Thoracic aorta (tissue), 2 donors: ENCODE measurements at regions not wholly inside any gene's neighbourhood (a gene's known extent, or its start where the extent isn't known, plus 50 kb on each side); places are given as distances from the start of the nearest gene placed in this dataset.

ENCODE experiments used
- ATAC-seq: fragments of 150-250 bp; one replicate; pipeline ENCODE4 v1.8.0; 2017; ENCODE audit warnings: low read depth; ENCODE audit not compliant: insufficient number of reproducible peaks, low FRiP score
- DNase-seq: peaks from one replicate; pipeline ENCODE4 v3.0.0-alpha.2; 2020; ENCODE audit warnings: low spot score
- H3K27ac ChIP-seq, 2 donors: fragments of 200-600 bp; sonication (generic); 1 replicate in 1 of 2; 2 replicates in 1 of 2; pipeline ENCODE4 v1.5.1; 2016; ENCODE audit warnings: mild to moderate bottlenecking in 2 of 2, moderate library complexity in 2 of 2
- H3K27me3 ChIP-seq: fragments of 200-600 bp; sonication (generic); replicated peaks from 2 replicates; pipeline ENCODE4 v1.6.0; 2016; ENCODE audit warnings: mild to moderate bottlenecking; ENCODE audit not compliant: insufficient read depth
- H3K36me3 ChIP-seq: fragments of 200-600 bp; sonication (generic); one replicate; pipeline ENCODE4 v1.5.1; 2016
- H3K4me1 ChIP-seq, 2 donors: fragments of 200-600 bp; sonication (generic); 1 replicate in 1 of 2; 2 replicates in 1 of 2; pipeline versions ENCODE4 v1.5.1 to v1.6.0; 2016; ENCODE audit warnings: low read depth in 2 of 2, mild to moderate bottlenecking in 1 of 2; ENCODE audit not compliant: control insufficient read depth in 1 of 2
- H3K4me3 ChIP-seq: fragments of 200-600 bp; sonication (generic); 2 replicates; pipeline ENCODE4 v1.5.1; 2016; ENCODE audit warnings: mild to moderate bottlenecking
- H3K9me3 ChIP-seq: fragments of 200-600 bp; sonication (generic); 2 replicates; pipeline ENCODE4 v1.5.1; 2016
- CTCF ChIP-seq: fragments of 200-600 bp; sonication (generic); IDR thresholded peaks from one replicate; pipeline ENCODE4 v1.5.1; 2019; ENCODE audit warnings: antibody characterized with exemption

GRCh38 chr3:148229107-148229506 lies 468.6 kb upstream of the AGTR1 start:
- DNase-seq (no peak), ATAC-seq (no peak)
- H3K27me3 ChIP-seq, result no peaks in the 10 kb centered on the region
- no peaks in the 10 kb centered on the region for H3K36me3 ChIP-seq
- H3K4me1 ChIP-seq, result no peaks in the 10 kb centered on the region
- no peak overlapping the region for H3K27ac ChIP-seq
- no peak overlapping the region for H3K4me3 ChIP-seq
- TF ChIP-seq CTCF, result no peak
- no peaks in the 10 kb centered on the region for H3K9me3 ChIP-seq

- Histone ChIP-seq H3K36me3 (no peaks in the 10 kb centered on the region), H3K4me3 (no peak overlapping the region), H3K27ac (no peak overlapping the region), H3K4me1 (no peaks in the 10 kb centered on the region), H3K27me3 (no peaks in the 10 kb centered on the region), H3K9me3 (no peaks in the 10 kb centered on the region)
- no peak for DNase-seq
- ATAC-seq, result no peak
- no peak for TF ChIP-seq CTCF
These were observed 467.2 kb upstream of the AGTR1 start for GRCh38 chr3:148230473-148230872.

- DNase-seq (no peak), ATAC-seq (no peak)
- Histone ChIP-seq H3K27me3 (no peaks in the 10 kb centered on the region), H3K36me3 (no peaks in the 10 kb centered on the region), H3K27ac (no peak overlapping the region), H3K9me3 (no peaks in the 10 kb centered on the region), H3K4me1 (no peaks in the 10 kb centered on the region), H3K4me3 (no peak overlapping the region)
- TF ChIP-seq CTCF, result no peak
These were observed 465.3 kb upstream of the AGTR1 start for GRCh38 chr3:148232389-148232788.

GRCh38 chr3:148233403-148233802 lies 464.3 kb upstream of the AGTR1 start:
- H3K4me3 ChIP-seq, result no peak overlapping the region
- H3K27ac ChIP-seq, result no peak overlapping the region
- H3K4me1 ChIP-seq, result no peaks in the 10 kb centered on the region
- H3K36me3 ChIP-seq, result no peaks in the 10 kb centered on the region
- H3K27me3 ChIP-seq, result no peaks in the 10 kb centered on the region
- no peak for ATAC-seq
- H3K9me3 ChIP-seq, result no peaks in the 10 kb centered on the region
- no peak for DNase-seq
- TF ChIP-seq CTCF, result no peak

- H3K27me3 ChIP-seq, result no peaks in the 10 kb centered on the region
These were observed 463.2 kb upstream of the AGTR1 start for GRCh38 chr3:148234536-148234935.

More at GRCh38 chr3:148234536-148234935, 463.2 kb upstream of the AGTR1 start:
- Histone ChIP-seq H3K9me3 (no peaks in the 10 kb centered on the region), H3K36me3 (no peaks in the 10 kb centered on the region), H3K4me3 (no peak overlapping the region), H3K27ac (no peak overlapping the region), H3K4me1 (no peaks in the 10 kb centered on the region)
- no peak for TF ChIP-seq CTCF
- DNase-seq, result no peak
- no peak for ATAC-seq
